Glutamatergic neuron (in vitro differentiated cells): ENCODE measurements at regions not wholly inside any gene's neighbourhood (a gene's known extent, or its start where the extent isn't known, plus 50 kb on each side); places are given as distances from the start of the nearest gene placed in this dataset.
"Not testable (repeated sequence)": the region's sequence is repeated elsewhere in the genome, so short reads cannot be mapped to it uniquely, and the experiment has no call there.

ENCODE experiments used
- DNase-seq: peaks from one replicate; pipeline ENCODE4 v3.0.0; 2022
- H3K27ac Mint-ChIP-seq: one replicate; pipeline ENCODE4 v1.8.0; 2020; ENCODE audit warnings: mild to moderate bottlenecking, mixed read lengths, inconsistent platforms; ENCODE audit not compliant: unreplicated experiment
- H3K27me3 Mint-ChIP-seq: one replicate; pipeline ENCODE4 v1.8.0; 2020; ENCODE audit warnings: mild to moderate bottlenecking, moderate library complexity, mixed read lengths, inconsistent platforms; ENCODE audit not compliant: unreplicated experiment
- H3K36me3 Mint-ChIP-seq: one replicate; pipeline ENCODE4 v1.8.0; 2020; ENCODE audit warnings: mild to moderate bottlenecking, mixed read lengths, inconsistent platforms; ENCODE audit not compliant: unreplicated experiment
- H3K4me1 Mint-ChIP-seq: one replicate; pipeline ENCODE4 v1.8.0; 2020; ENCODE audit warnings: mild to moderate bottlenecking, low read depth, mixed read lengths, inconsistent platforms; ENCODE audit not compliant: unreplicated experiment
- H3K4me3 Mint-ChIP-seq: one replicate; pipeline ENCODE4 v1.8.0; 2020; ENCODE audit warnings: mild to moderate bottlenecking, mixed read lengths, inconsistent platforms; ENCODE audit not compliant: unreplicated experiment
- H3K9me3 Mint-ChIP-seq: one replicate; pipeline ENCODE4 v1.8.0; 2020; ENCODE audit warnings: mild to moderate bottlenecking, moderate library complexity, mixed read lengths, inconsistent platforms; ENCODE audit not compliant: unreplicated experiment
- CTCF ChIP-seq: fragments of 200-600 bp; sonication (generic); IDR thresholded peaks from one replicate; pipeline ENCODE4 v1.5.0; 2021; ENCODE audit not compliant: partially characterized antibody, unreplicated experiment

GRCh38 chr14:105710119-105711043, 184.0 kb downstream of the TMEM121 start:
- DNase-seq, result no peak
- Mint-ChIP-seq H3K4me1 (no peaks in the 10 kb centered on the region), H3K9me3 (peaks cover 11% of the 10 kb centered on the region), H3K27me3 (peaks cover 2% of the 10 kb centered on the region), H3K27ac (no peak overlapping the region), H3K36me3 (peaks cover 1% of the 10 kb centered on the region), H3K4me3 (no peak overlapping the region)
- no peak for TF ChIP-seq CTCF

- Mint-ChIP-seq H3K27me3 (no peaks in the 10 kb centered on the region), H3K36me3 (no peaks in the 10 kb centered on the region), H3K4me1 (no peaks in the 10 kb centered on the region), H3K4me3 (no peak overlapping the region), H3K27ac (no peak overlapping the region), H3K9me3 (peaks cover 9% of the 10 kb centered on the region)
- DNase-seq, result no peak
- no peak for TF ChIP-seq CTCF
Observed at GRCh38 chr14:105711044-105711620, 184.7 kb downstream of the TMEM121 start.

- H3K27ac Mint-ChIP-seq, result no peak overlapping the region
- no peak for TF ChIP-seq CTCF
- DNase-seq, result no peak
- H3K4me3 Mint-ChIP-seq, result no peak overlapping the region
- H3K4me1 Mint-ChIP-seq, result no peaks in the 10 kb centered on the region
- H3K27me3 Mint-ChIP-seq, result no peaks in the 10 kb centered on the region
- H3K9me3 Mint-ChIP-seq, result peaks cover 9% of the 10 kb centered on the region
- H3K36me3 Mint-ChIP-seq, result no peaks in the 10 kb centered on the region
Observed at GRCh38 chr14:105711841-105712460, 185.6 kb downstream of the TMEM121 start.

GRCh38 chr14:105712670-105713069, 186.3 kb downstream of the TMEM121 start:
- H3K27me3 Mint-ChIP-seq, H3K27ac Mint-ChIP-seq, H3K9me3 Mint-ChIP-seq, H3K4me3 Mint-ChIP-seq, H3K36me3 Mint-ChIP-seq, DNase-seq, H3K4me1 Mint-ChIP-seq: not testable (repeated sequence)

- not testable (repeated sequence) for H3K9me3 Mint-ChIP-seq, H3K4me3 Mint-ChIP-seq, H3K27me3 Mint-ChIP-seq, DNase-seq, H3K4me1 Mint-ChIP-seq, H3K36me3 Mint-ChIP-seq, H3K27ac Mint-ChIP-seq
Observed at GRCh38 chr14:105713160-105713559, 186.8 kb downstream of the TMEM121 start.

GRCh38 chr14:105713836-105714235, 187.5 kb downstream of the TMEM121 start:
- H3K4me3 Mint-ChIP-seq, H3K9me3 Mint-ChIP-seq, H3K27ac Mint-ChIP-seq, H3K4me1 Mint-ChIP-seq, DNase-seq, H3K36me3 Mint-ChIP-seq, H3K27me3 Mint-ChIP-seq: not testable (repeated sequence)

GRCh38 chr14:105718787-105719186, 192.4 kb downstream of the TMEM121 start:
- H3K27me3 Mint-ChIP-seq, H3K9me3 Mint-ChIP-seq, H3K36me3 Mint-ChIP-seq, H3K4me3 Mint-ChIP-seq, H3K4me1 Mint-ChIP-seq, DNase-seq, H3K27ac Mint-ChIP-seq: not testable (repeated sequence)

- H3K4me3 Mint-ChIP-seq, DNase-seq, H3K9me3 Mint-ChIP-seq, H3K4me1 Mint-ChIP-seq, H3K27ac Mint-ChIP-seq, H3K36me3 Mint-ChIP-seq, H3K27me3 Mint-ChIP-seq: not testable (repeated sequence)
Observed at GRCh38 chr14:105720106-105720505, 193.7 kb downstream of the TMEM121 start.
